GM12878 (cell line): ENCODE measurements at regions not wholly inside any gene's neighbourhood (a gene's known extent, or its start where the extent isn't known, plus 50 kb on each side); places are given as distances from the start of the nearest gene placed in this dataset.

Source experiments
- ATAC-seq: fragments of 200-7000 bp; cut with Tn5 transposase; 3 replicates; pipeline ENCODE4 v1.9.1; 2020; ENCODE audit warnings: mild to moderate bottlenecking, moderate library complexity
- BruUV-seq: library from RNA; stranded (reverse); fragments of 400-500 nt; replicated peaks from 2 replicates; lab custom pipeline; 2021; lab: Mats Ljungman, UMichigan
- CTCF ChIA-PET: fragments of 300-600 bp; sonication (Branson Sonifier 250); formaldehyde crosslinking; extraction: SDS; loops from one replicate; lab custom pipeline; 2021; ENCODE audit warnings: inconsistent platforms; lab: Yijun Ruan, JAX
- POLR2A ChIA-PET: fragments of 350-600 bp; formaldehyde crosslinking; extraction: SDS; loops from one replicate; lab custom pipeline; 2021; ENCODE audit warnings: inconsistent platforms; lab: Charles Lee
- RAD21 ChIA-PET: fragments of 300-600 bp; sonication (Branson Sonifier 250); formaldehyde crosslinking; loops from one replicate; lab custom pipeline; 2023; ENCODE audit warnings: antibody characterized with exemption; ENCODE audit not compliant: unreplicated experiment; lab: Charles Lee
- SMC1A ChIA-PET: fragments of 300-600 bp; sonication (Branson Sonifier 250); formaldehyde crosslinking; loops from one replicate; lab custom pipeline; 2023; ENCODE audit not compliant: unreplicated experiment, uncharacterized antibody; lab: Charles Lee
- DNase-seq: peaks from one replicate; pipeline ENCODE4 v3.0.0-alpha.2; 2011; ENCODE audit warnings: low read depth, low spot score
- FAIRE-seq: peaks from 3 replicates; lab custom pipeline; 2011; peaks lifted over from hg19 to GRCh38; lab: Jason Lieb, UNC
- H2AFZ ChIP-seq: 2 replicates; pipeline ENCODE4 v1.6.0; 2011; ENCODE audit warnings: low read depth, low read length, control low read depth; ENCODE audit not compliant: control insufficient read depth
- H3K27ac ChIP-seq: 2 replicates; pipeline ENCODE4 v1.5.1; 2011; ENCODE audit warnings: control low read depth; ENCODE audit not compliant: control insufficient read depth, insufficient read depth
- H3K27me3 ChIP-seq, 2 experiments: replicated peaks in 1 of 2; 2 replicates each; pipeline versions ENCODE4 v1.6.0 to v1.6.1; 2011; ENCODE audit warnings: low read length in 1 of 2; ENCODE audit not compliant: control insufficient read depth in 2 of 2, insufficient read depth in 2 of 2
- H3K36me3 ChIP-seq, 2 experiments: 2 replicates each; pipeline ENCODE4 v1.5.1; 2011; ENCODE audit warnings: low read length in 1 of 2; ENCODE audit not compliant: control insufficient read depth in 2 of 2, insufficient read depth in 2 of 2
- H3K4me1 ChIP-seq: 2 replicates; pipeline ENCODE4 v1.6.1; 2011; ENCODE audit warnings: mild to moderate bottlenecking, low read length, moderate library complexity, mixed read lengths; ENCODE audit not compliant: control insufficient read depth, insufficient read depth
- H3K4me2 ChIP-seq: 2 replicates; pipeline ENCODE4 v1.6.0; 2011; ENCODE audit warnings: control low read depth; ENCODE audit not compliant: control insufficient read depth, insufficient read depth
- H3K4me3 ChIP-seq: fragments of 200-600 bp; sonication (generic); 2 replicates; pipeline ENCODE4 v1.5.1; 2016
- H3K79me2 ChIP-seq: 2 replicates; pipeline ENCODE4 v1.6.0; 2011; ENCODE audit warnings: low read length; ENCODE audit not compliant: control insufficient read depth, insufficient read depth
- H3K9ac ChIP-seq: 2 replicates; pipeline ENCODE4 v1.8.0; 2011; ENCODE audit warnings: low read length, control low read depth, mixed read lengths; ENCODE audit not compliant: control insufficient read depth, insufficient read depth
- H3K9me3 ChIP-seq: replicated peaks from 3 replicates; pipeline ENCODE4 v1.5.1; 2011; ENCODE audit warnings: mild to moderate bottlenecking, low read length; ENCODE audit not compliant: control insufficient read depth, insufficient read depth
- H4K20me1 ChIP-seq: 2 replicates; pipeline ENCODE4 v1.6.0; 2011; ENCODE audit not compliant: control insufficient read depth, insufficient read depth
- CHD2 ChIP-seq: IDR thresholded peaks from 2 replicates; pipeline ENCODE4 v1.6.1; 2011; ENCODE audit warnings: low read depth, low read length, improper control_type of control experiment, borderline replicate concordance
- KLF5 ChIP-seq: fragments of 450-650 bp; IDR thresholded peaks from 2 replicates; pipeline ENCODE4 v1.6.1; 2014; ENCODE audit warnings: mild to moderate bottlenecking; ENCODE audit not compliant: partially characterized antibody
- PML ChIP-seq: IDR thresholded peaks from 2 replicates; pipeline ENCODE4 v1.6.1; 2012; ENCODE audit warnings: low read length, inconsistent platforms
- POLR2AphosphoS5 ChIP-seq: IDR thresholded peaks from 2 replicates; pipeline ENCODE4 v1.6.1; 2011; ENCODE audit warnings: mild to moderate bottlenecking, low read length, inconsistent platforms
- RAD51 ChIP-seq: fragments of 450-650 bp; IDR thresholded peaks from 2 replicates; pipeline ENCODE4 v1.6.1; 2016; ENCODE audit warnings: moderate library complexity, mild to moderate bottlenecking, inconsistent platforms
- RB1 ChIP-seq: fragments of 450-650 bp; formaldehyde crosslinking; IDR thresholded peaks from 2 replicates; pipeline ENCODE4 v1.6.1; 2017; ENCODE audit warnings: mild to moderate bottlenecking, borderline replicate concordance
- ZNF24 ChIP-seq: fragments of 450-650 bp; IDR thresholded peaks from 2 replicates; pipeline ENCODE4 v1.6.1; 2017; ENCODE audit warnings: antibody characterized with exemption, mild to moderate bottlenecking
- WGBS: methylation state at CpG from one replicate; pipeline ENCODE4 v1.1.6; 2016; ENCODE audit warnings: low lambda C conversion rate; ENCODE audit not compliant: insufficient replicate concordance, insufficient coverage; ENCODE audit errors: missing lambda C conversion rate; 5-methylcytosine and 5-hydroxymethylcytosine counted together
- in situ Hi-C: fragments of 300-500 bp; cut with MboI; formaldehyde crosslinking; loops from 9 replicates; pipeline ENCODE4 v1.14.3; 2018; ENCODE audit warnings: mixed read lengths
- intact Hi-C: fragments of 100-400 bp; cut with micrococcal nuclease; formaldehyde crosslinking; loops from one replicate; pipeline ENCODE4 v1.14.2; 2022; ENCODE audit not compliant: unreplicated experiment
- TF ChIP-seq, protein P1 (sequence below): fragments of 450-650 bp; IDR thresholded peaks from 2 replicates; pipeline ENCODE4 v1.6.1; 2017; ENCODE audit warnings: mild to moderate bottlenecking, moderate library complexity
- TF ChIP-seq, protein P2 (sequence below): fragments of 450-650 bp; IDR thresholded peaks from 2 replicates; pipeline ENCODE4 v1.6.1; 2018; ENCODE audit warnings: mild to moderate bottlenecking, low read depth, moderate library complexity; ENCODE audit not compliant: partially characterized antibody
- TF ChIP-seq, protein P3 (sequence below): IDR thresholded peaks from 2 replicates; pipeline ENCODE4 v1.6.1; 2012; ENCODE audit warnings: low read depth, low read length, improper control_type of control experiment
- TF ChIP-seq, protein P4 (sequence below): fragments of 150-350 bp; IDR thresholded peaks from 2 replicates; pipeline ENCODE4 v1.6.1; 2016; ENCODE audit warnings: low read depth, low read length
- TF ChIP-seq, protein P5 (sequence below): fragments of 450-650 bp; IDR thresholded peaks from 2 replicates; pipeline ENCODE4 v1.6.1; 2017; ENCODE audit warnings: low read depth, mild to moderate bottlenecking, moderate library complexity

DNA sequence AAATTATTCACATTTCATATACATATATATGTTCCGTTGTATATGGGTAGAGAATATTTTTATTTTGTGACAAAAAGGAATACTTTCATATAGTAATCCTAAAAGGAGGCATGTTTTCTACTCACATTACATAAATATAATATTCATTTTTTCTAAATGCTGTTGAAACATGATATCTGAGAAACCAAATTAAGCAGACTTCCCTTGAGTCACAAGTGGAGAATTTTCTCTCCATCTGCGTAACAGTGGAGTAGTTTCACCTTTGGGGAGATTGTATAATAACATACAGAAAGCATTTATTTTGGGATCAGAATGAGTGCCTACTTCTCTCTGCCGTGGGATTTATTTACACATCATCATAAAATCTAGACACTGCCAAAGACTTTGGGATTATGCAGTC lies 849.8 kb downstream of the NSUN3 start:
- H3K4me2 ChIP-seq: no peak overlapping the region
- ChIA-PET SMC1A (no interaction called here), RAD21 (no interaction called here), POLR2A (no interaction called here), CTCF (interaction anchor here (0.9 kb wide), 1 partner anchor 9 kb away, joined by 3 read pairs; no protein-coding TSS in a partner anchor)
- H3K36me3 ChIP-seq: no peaks in the 10 kb centered on the region
- H3K4me1 ChIP-seq: no peaks in the 10 kb centered on the region
- intact Hi-C loops: no loop called here
- no peaks in the 10 kb centered on the region for H3K79me2 ChIP-seq
- H3K4me3 ChIP-seq: no peak overlapping the region
- WGBS: 17% methylated on average over 3 of the region's 3 CpGs
- FAIRE-seq (no peak), DNase-seq (no peak), ATAC-seq (no peak)
- H3K9me3 ChIP-seq: no peaks in the 10 kb centered on the region
- H2AFZ ChIP-seq: no peak overlapping the region
- H3K27ac ChIP-seq: no peak overlapping the region
- no TSS peak for BruUV-seq
- no peak overlapping the region for H3K9ac ChIP-seq
- in situ Hi-C loops: no loop called here
- no peaks in the 10 kb centered on the region for H3K27me3 ChIP-seq
- no peaks in the 10 kb centered on the region for H4K20me1 ChIP-seq
- TF ChIP-seq KLF5 (no peak), PML (no peak), RAD51 (no peak), ZNF24 (no peak), CHD2 (no peak), POLR2AphosphoS5 (no peak), RB1 (no peak)
- TF ChIP-seq, protein P1, sequence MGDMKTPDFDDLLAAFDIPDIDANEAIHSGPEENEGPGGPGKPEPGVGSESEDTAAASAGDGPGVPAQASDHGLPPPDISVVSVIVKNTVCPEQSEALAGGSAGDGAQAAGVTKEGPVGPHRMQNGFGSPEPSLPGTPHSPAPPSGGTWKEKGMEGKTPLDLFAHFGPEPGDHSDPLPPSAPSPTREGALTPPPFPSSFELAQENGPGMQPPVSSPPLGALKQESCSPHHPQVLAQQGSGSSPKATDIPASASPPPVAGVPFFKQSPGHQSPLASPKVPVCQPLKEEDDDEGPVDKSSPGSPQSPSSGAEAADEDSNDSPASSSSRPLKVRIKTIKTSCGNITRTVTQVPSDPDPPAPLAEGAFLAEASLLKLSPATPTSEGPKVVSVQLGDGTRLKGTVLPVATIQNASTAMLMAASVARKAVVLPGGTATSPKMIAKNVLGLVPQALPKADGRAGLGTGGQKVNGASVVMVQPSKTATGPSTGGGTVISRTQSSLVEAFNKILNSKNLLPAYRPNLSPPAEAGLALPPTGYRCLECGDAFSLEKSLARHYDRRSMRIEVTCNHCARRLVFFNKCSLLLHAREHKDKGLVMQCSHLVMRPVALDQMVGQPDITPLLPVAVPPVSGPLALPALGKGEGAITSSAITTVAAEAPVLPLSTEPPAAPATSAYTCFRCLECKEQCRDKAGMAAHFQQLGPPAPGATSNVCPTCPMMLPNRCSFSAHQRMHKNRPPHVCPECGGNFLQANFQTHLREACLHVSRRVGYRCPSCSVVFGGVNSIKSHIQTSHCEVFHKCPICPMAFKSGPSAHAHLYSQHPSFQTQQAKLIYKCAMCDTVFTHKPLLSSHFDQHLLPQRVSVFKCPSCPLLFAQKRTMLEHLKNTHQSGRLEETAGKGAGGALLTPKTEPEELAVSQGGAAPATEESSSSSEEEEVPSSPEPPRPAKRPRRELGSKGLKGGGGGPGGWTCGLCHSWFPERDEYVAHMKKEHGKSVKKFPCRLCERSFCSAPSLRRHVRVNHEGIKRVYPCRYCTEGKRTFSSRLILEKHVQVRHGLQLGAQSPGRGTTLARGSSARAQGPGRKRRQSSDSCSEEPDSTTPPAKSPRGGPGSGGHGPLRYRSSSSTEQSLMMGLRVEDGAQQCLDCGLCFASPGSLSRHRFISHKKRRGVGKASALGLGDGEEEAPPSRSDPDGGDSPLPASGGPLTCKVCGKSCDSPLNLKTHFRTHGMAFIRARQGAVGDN: no peak
- TF ChIP-seq, protein P2, sequence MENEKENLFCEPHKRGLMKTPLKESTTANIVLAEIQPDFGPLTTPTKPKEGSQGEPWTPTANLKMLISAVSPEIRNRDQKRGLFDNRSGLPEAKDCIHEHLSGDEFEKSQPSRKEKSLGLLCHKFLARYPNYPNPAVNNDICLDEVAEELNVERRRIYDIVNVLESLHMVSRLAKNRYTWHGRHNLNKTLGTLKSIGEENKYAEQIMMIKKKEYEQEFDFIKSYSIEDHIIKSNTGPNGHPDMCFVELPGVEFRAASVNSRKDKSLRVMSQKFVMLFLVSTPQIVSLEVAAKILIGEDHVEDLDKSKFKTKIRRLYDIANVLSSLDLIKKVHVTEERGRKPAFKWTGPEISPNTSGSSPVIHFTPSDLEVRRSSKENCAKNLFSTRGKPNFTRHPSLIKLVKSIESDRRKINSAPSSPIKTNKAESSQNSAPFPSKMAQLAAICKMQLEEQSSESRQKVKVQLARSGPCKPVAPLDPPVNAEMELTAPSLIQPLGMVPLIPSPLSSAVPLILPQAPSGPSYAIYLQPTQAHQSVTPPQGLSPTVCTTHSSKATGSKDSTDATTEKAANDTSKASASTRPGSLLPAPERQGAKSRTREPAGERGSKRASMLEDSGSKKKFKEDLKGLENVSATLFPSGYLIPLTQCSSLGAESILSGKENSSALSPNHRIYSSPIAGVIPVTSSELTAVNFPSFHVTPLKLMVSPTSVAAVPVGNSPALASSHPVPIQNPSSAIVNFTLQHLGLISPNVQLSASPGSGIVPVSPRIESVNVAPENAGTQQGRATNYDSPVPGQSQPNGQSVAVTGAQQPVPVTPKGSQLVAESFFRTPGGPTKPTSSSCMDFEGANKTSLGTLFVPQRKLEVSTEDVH: no peak
- TF ChIP-seq, protein P3, sequence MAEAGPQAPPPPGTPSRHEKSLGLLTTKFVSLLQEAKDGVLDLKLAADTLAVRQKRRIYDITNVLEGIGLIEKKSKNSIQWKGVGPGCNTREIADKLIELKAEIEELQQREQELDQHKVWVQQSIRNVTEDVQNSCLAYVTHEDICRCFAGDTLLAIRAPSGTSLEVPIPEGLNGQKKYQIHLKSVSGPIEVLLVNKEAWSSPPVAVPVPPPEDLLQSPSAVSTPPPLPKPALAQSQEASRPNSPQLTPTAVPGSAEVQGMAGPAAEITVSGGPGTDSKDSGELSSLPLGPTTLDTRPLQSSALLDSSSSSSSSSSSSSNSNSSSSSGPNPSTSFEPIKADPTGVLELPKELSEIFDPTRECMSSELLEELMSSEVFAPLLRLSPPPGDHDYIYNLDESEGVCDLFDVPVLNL: no peak
- TF ChIP-seq, protein P4, sequence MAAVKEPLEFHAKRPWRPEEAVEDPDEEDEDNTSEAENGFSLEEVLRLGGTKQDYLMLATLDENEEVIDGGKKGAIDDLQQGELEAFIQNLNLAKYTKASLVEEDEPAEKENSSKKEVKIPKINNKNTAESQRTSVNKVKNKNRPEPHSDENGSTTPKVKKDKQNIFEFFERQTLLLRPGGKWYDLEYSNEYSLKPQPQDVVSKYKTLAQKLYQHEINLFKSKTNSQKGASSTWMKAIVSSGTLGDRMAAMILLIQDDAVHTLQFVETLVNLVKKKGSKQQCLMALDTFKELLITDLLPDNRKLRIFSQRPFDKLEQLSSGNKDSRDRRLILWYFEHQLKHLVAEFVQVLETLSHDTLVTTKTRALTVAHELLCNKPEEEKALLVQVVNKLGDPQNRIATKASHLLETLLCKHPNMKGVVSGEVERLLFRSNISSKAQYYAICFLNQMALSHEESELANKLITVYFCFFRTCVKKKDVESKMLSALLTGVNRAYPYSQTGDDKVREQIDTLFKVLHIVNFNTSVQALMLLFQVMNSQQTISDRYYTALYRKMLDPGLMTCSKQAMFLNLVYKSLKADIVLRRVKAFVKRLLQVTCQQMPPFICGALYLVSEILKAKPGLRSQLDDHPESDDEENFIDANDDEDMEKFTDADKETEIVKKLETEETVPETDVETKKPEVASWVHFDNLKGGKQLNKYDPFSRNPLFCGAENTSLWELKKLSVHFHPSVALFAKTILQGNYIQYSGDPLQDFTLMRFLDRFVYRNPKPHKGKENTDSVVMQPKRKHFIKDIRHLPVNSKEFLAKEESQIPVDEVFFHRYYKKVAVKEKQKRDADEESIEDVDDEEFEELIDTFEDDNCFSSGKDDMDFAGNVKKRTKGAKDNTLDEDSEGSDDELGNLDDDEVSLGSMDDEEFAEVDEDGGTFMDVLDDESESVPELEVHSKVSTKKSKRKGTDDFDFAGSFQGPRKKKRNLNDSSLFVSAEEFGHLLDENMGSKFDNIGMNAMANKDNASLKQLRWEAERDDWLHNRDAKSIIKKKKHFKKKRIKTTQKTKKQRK: no peak
- TF ChIP-seq, protein P5, sequence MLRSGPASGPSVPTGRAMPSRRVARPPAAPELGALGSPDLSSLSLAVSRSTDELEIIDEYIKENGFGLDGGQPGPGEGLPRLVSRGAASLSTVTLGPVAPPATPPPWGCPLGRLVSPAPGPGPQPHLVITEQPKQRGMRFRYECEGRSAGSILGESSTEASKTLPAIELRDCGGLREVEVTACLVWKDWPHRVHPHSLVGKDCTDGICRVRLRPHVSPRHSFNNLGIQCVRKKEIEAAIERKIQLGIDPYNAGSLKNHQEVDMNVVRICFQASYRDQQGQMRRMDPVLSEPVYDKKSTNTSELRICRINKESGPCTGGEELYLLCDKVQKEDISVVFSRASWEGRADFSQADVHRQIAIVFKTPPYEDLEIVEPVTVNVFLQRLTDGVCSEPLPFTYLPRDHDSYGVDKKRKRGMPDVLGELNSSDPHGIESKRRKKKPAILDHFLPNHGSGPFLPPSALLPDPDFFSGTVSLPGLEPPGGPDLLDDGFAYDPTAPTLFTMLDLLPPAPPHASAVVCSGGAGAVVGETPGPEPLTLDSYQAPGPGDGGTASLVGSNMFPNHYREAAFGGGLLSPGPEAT: no peak
